ENCODE measurements at regions not wholly inside any gene's neighbourhood (a gene's known extent, or its start where the extent isn't known, plus 50 kb on each side); places are given as distances from the start of the nearest gene placed in this dataset.
"Not testable (repeated sequence)": the region's sequence is repeated elsewhere in the genome, so short reads cannot be mapped to it uniquely, and the experiment has no call there.

- DNase-seq (ENCODE audit: low read depth in 2 of 2) = no peak
Measured at GRCh38 chr13:87736849-87737385, 65.7 kb downstream of the SLITRK5 start.

- no peak for DNase-seq (ENCODE audit: low read depth in 2 of 2)
Measured at GRCh38 chr13:87754097-87754496, 82.9 kb downstream of the SLITRK5 start.

GRCh38 chr13:87769445-87769844, 98.3 kb downstream of the SLITRK5 start:
- no peak for DNase-seq (ENCODE audit: low read depth in 2 of 2)

DNA sequence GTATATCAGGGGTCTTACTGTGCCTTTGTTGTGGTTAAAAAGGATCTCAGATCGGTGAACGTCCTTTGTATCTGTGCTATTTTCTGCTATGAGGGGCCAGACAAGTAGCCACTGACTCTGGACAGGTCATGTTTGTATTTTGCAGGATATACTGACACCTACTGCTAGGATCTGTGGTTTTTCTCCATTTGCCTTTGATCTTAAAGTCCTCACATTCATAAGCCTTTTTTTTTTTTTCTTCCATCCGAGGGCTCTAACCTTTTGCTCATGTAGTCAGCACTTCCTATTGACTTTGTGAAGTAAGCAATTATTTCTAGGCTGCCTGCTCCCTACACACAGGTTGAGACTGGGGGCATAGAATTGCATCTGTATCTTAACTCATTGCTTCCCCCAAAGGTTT, 106.2 kb downstream of the SLITRK5 start:
- no peak for DNase-seq (ENCODE audit: low read depth in 2 of 2)

- no peak for DNase-seq (ENCODE audit: low read depth in 2 of 2)
Measured at GRCh38 chr13:87778128-87778527, 107.0 kb downstream of the SLITRK5 start.

DNA sequence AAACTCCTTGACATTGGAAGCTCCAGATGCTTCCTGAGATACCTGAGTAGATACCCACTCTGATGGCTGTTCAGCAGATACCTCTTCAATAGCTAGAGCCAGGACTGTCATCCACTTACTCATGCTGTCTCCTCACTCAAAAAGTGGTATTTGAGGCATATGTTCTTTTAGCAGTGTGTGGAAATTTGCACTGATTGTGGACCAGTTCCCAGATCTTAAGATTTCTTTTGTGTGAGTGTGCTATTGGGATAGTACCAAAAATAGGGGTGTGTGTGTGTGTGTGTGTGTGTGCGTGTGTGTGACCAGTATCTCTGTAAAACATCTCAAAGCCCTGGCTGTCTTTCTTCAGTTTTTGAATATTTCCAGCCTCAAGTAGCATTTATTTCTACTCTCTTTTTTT, 108.3 kb downstream of the SLITRK5 start:
- no peak for DNase-seq (ENCODE audit: low read depth in 2 of 2)

DNA sequence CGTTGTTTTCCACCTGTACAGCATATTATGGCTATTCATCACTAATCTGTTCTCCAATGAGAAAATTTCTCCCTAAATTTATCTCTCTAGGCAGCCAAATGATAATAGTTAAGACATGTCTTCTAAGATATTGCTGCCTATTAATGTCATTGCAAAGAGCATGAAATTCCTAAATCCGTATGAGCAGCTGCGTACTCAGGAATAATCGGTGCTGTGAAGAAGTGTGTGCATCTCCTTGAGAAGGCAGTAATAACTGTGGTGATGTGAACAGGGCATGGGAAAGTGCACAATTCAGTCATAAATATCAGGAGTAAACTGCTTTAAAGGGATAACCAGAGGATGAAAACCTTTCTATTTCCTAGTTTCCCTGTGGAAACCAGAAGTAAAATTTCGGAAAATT, 112.2 kb downstream of the SLITRK5 start:
- DNase-seq (ENCODE audit: low read depth in 2 of 2) = no peak

- DNase-seq (ENCODE audit: low read depth in 2 of 2) = no peak
Measured at GRCh38 chr13:87788363-87788762, 117.2 kb downstream of the SLITRK5 start.

- no peak for DNase-seq (ENCODE audit: low read depth in 2 of 2)
Measured at GRCh38 chr13:87792878-87793277, 121.7 kb downstream of the SLITRK5 start.

DNA sequence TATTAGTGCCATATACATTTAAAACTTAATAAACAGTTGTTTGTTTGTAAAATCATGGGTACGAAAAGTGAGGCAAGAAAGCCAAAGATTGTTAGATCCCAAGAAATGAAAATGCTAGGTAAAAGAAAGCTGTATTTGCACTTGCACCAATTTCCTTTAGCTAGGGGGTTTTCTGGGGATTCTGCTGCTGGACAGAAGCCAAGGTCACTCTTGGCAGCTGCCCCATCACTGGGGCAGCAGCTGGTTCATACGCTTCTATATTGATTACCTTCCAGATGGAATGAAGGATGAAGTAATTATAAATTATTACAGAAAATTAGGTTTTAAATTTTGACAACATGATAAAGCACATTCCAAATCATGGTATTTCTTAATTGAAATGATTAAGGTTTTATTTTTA, 127.4 kb downstream of the SLITRK5 start:
- no peak for DNase-seq (ENCODE audit: low read depth in 2 of 2)

DNA sequence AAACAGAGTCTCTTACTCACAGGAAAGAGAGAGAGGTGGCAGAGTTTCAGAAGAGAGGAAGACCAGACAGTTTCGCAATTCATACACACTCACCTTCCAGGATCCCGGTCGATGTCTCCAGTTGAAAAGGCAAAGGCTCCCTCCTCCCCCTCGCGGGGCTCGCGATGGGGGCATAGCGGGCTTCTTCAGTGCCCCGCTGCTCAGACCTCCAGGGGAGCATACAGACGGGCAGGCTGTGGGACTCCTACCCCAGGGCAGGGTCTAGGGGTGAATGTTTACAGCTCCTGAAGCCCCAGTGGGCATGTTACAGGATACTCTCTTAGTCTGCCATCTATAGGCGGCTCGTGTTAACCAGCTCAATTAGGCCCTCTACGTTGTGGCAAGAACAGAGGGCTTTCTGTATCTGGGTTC, 139.2 kb downstream of the SLITRK5 start:
- no peak for DNase-seq (ENCODE audit: low read depth in 2 of 2)

DNA sequence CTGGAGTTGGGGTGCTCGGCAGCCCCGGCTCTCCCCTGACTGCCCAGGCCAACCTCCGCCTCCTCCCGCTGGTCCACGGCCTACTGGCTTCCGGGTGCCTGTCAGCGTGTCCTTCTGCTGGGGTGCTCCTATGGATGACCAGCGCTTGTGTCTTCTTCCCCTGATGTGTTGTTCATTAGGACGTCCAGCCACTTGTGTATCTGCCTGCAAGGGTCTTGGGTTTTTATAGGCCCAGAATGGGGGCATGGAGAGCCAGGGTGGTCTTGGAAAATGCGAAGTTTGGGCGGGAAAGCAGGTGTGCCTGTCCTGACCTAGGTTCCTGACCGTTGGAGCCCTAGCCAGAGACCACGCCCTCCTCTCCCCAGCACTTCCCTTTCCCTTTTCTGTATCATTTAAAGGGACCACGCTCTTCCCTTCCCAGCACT, 139.8 kb downstream of the SLITRK5 start:
- no peak for DNase-seq (ENCODE audit: low read depth in 2 of 2)

GRCh38 chr13:87814403-87814802, 143.2 kb downstream of the SLITRK5 start:
- no peak for DNase-seq (ENCODE audit: low read depth in 2 of 2)

GRCh38 chr13:87820241-87820640, 149.1 kb downstream of the SLITRK5 start:
- no peak for DNase-seq (ENCODE audit: low read depth in 2 of 2)

GRCh38 chr13:87821512-87821911, 150.3 kb downstream of the SLITRK5 start:
- no peak for DNase-seq (ENCODE audit: low read depth in 2 of 2)

DNA sequence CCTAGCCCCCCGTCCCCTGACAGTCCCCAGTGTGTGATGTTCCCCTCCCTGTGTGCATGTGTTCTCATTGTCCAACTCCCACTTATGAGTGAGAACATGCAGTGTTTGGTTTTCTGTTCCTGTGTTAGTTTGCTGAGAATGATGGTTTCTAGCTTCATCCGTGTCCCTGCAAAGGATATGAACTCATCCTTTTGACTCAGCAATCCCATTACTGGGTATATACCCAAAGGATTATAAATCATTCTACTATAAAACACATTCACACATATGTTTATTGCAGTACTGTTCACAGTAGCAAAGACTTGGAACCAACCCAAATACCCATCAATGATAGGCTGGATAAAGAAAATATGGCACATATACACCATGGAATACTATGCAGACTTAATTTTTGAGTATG, 155.1 kb downstream of the SLITRK5 start:
- not testable (repeated sequence) for DNase-seq (ENCODE audit: low read depth in 2 of 2)

- no peak for DNase-seq (ENCODE audit: low read depth in 2 of 2)
Measured at GRCh38 chr13:87827479-87827878, 156.3 kb downstream of the SLITRK5 start.

DNA sequence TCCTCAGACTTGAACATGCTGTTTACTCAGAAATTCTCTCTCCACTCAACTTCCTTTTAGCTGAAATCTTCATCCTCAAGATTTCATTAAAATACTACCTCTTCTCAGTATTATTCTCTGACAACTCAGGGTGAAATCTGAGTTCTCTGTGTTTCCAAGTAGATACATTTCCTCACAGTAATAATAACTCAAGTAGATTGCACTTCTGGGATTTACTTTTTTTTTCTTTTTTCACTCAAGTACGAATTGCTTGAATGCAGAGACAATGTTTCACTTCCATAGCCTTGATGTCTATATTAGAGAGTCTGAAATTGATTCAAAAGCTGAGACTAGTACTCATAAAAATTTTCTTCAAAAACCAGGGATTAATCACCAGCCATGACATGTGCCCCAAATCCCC, 166.4 kb downstream of the SLITRK5 start:
- DNase-seq (ENCODE audit: low read depth in 2 of 2) = no peak

- DNase-seq (ENCODE audit: low read depth in 2 of 2) = no peak
Measured at GRCh38 chr13:87837946-87838345, 166.8 kb downstream of the SLITRK5 start.

DNA sequence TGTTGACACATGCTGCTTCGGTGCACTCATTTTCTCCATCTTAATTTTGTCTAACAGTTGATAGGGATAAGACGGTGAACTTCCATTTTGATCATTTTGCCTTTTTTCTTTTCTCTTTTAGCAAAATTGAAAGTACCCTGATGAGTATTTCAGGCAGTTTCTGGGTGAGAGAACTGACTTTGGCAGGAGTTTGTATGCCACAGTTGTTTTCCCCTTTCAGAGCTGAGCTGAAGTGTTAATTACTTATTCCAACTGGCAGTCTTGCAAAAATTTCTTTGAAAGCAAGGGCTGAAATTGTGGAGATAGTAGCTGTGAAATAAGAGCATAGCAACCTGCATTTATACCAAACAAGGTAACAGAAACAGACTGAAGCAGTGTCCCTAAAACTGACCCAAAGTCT, 180.2 kb downstream of the SLITRK5 start:
- DNase-seq (ENCODE audit: low read depth in 2 of 2) = no peak

GRCh38 chr13:87855553-87855952, 184.4 kb downstream of the SLITRK5 start:
- no peak for DNase-seq (ENCODE audit: low read depth in 2 of 2)

GRCh38 chr13:87859261-87859660, 188.1 kb downstream of the SLITRK5 start:
- no peak for DNase-seq (ENCODE audit: low read depth in 2 of 2)

GRCh38 chr13:87867426-87867825, 196.3 kb downstream of the SLITRK5 start:
- no peak for DNase-seq (ENCODE audit: low read depth in 2 of 2)

DNA sequence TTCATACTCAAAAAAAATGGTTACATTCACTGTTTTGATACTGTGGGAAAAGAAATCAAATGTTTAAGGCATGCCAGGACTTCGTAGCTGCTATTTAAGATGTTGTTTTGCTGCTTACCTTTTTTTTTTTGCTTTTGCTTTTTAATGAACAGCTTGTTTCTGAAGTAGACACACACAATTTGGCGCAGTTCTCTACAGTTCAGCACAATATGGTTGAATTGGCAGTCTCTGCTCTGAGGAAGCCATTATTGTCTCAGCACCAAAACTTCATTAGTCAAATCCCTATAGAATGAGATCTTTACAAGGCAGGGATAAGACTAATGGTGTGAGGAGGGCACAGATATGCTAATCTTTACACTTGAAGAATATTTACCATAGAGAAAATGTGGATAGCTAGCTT, 197.6 kb downstream of the SLITRK5 start:
- no peak for DNase-seq (ENCODE audit: low read depth in 2 of 2)

GRCh38 chr13:87872813-87873212, 201.6 kb downstream of the SLITRK5 start:
- DNase-seq (ENCODE audit: low read depth in 2 of 2) = no peak

Measured in activated CD4-positive, alpha-beta T cell treated with anti-CD3 and anti-CD28 coated beads for 24 hours (primary cell).